Mammary epithelial cell (primary cell): ENCODE measurements at regions not wholly inside any gene's neighbourhood (a gene's known extent, or its start where the extent isn't known, plus 50 kb on each side); places are given as distances from the start of the nearest gene placed in this dataset.

Experiments used
- CTCF ChIP-seq, 2 donors: IDR thresholded peaks in 1 of 2; conservative IDR thresholded peaks in 1 of 2; 2 replicates each; pipeline ENCODE4 v1.5.1; 2011 to 2012; ENCODE audit warnings: inconsistent platforms in 2 of 2, low read length in 2 of 2, mild to moderate bottlenecking in 2 of 2, control low read depth in 1 of 2, low read depth in 1 of 2; ENCODE audit not compliant: insufficient read depth in 1 of 2; ENCODE audit errors: extremely low read depth in 1 of 2
- EZH2 ChIP-seq: IDR thresholded peaks from 2 replicates; pipeline ENCODE4 v1.6.1; 2012; ENCODE audit warnings: low read length, inconsistent platforms, borderline replicate concordance

- no peak for TF ChIP-seq EZH2
- no peak for TF ChIP-seq CTCF (conservative IDR thresholded peaks at IDR 0.05 in 1 of 2, IDR thresholded peaks at IDR 0.05 in 1 of 2; ENCODE audit: extremely low read depth in 1 of 2, insufficient read depth in 1 of 2, low read depth in 1 of 2, low read length in 2 of 2)
Measured at GRCh38 chr3:163011596-163011995, 1515.0 kb downstream of the OTOL1 start.
